ENCODE measurements at regions not wholly inside any gene's neighbourhood (a gene's known extent, or its start where the extent isn't known, plus 50 kb on each side); places are given as distances from the start of the nearest gene placed in this dataset.
"Not testable (repeated sequence)": the region's sequence is repeated elsewhere in the genome, so short reads cannot be mapped to it uniquely, and the experiment has no call there.

DNA sequence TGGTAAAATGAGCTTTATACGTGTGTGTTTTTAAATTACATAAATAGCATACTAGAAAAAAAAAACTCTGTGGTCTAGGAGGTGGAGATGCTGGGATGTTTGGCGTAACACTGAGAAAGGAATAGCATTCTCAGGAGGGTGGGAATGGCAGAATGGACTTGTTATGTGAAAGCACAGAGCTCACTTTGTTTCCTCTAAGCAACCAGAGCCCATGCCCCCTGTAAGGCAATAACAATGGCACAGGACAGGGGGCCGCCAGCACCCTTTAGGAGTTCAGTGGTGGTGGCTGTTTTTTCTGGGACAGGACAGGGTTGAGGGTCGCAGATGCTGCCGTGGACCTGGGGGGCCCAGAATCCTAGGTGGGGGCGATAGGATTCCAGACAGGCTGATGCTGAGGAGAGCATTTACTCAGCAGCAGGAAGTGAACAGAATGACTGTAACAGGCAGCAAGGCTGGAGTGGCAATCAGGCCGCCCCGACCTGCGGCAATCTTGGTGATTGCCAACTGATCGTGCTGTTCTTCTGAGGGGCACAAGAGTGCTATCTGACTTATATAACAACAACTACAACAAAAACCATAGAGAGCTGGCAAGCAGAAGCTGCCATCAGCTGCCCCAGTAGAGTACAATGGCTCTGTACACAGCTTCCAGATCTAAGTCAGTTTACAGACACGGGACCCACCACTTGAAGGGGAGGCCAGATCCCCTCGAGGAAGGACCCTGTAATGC is 160.4 kb downstream of the UACA start:
- DNase-seq = no peak

DNA sequence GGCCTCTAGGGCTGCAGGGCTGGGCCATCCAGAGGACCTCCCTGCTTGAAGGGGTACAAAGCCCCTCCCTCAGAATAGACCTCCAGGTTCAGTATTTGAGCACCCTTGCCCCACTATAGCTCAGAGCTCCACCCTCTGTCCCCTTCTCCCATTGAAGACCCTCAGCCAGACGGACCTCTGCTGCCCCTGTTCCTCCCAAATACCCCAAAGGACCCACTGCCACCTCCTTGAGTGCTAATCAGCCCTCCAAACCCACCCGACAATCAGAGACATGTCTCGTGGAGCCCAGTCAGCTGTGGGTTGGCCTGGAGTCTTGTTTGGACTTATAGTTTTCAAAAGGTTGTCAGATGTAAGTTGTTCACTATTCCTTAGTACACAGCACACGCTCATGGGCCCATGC is 161.1 kb downstream of the UACA start:
- DNase-seq = no peak

DNA sequence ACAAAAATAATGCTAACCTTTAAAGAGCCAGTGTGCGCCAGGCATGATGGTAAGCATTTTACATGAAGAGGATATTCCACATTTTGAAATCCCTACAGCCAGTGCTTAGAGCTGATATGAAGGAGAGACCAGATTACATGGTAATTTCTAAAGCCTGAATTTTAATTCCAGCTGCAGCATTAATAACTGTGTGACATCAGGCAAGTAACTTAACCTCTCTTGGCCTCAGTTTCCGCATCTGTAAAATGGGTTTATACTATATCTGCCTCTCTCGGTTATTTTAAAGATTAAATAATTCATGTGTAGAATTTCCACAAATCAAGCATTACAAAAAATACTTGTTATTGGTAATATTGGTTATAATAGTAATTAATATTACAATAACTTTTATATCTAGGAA is 165.4 kb downstream of the UACA start:
- DNase-seq = no peak

DNA sequence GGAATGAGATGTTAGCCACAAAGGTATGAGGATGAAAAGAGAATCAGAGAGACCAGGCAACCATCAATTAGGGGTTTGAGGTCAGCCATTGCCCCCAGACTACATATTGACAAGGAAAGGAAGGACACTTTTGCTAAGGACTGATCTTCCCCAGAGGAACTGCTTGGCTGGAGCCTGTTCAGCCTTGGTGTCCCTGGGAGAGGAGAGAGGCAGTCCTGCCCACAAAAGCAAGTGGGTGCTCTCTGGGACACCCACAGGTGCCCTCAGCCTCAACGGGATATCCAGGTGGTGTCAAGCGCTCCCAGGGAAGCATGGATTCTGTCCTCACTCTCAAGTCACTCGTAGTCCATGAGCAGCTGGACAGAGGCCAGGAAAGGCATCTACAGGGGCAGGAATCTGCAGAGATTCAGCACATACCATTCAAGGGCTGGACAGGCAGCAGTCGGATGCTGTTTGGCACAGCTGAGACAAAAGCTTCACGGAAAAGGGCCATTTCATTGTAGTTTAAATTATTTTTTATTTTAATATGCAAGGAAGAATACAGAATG is 166.2 kb downstream of the UACA start:
- DNase-seq = no peak

DNA sequence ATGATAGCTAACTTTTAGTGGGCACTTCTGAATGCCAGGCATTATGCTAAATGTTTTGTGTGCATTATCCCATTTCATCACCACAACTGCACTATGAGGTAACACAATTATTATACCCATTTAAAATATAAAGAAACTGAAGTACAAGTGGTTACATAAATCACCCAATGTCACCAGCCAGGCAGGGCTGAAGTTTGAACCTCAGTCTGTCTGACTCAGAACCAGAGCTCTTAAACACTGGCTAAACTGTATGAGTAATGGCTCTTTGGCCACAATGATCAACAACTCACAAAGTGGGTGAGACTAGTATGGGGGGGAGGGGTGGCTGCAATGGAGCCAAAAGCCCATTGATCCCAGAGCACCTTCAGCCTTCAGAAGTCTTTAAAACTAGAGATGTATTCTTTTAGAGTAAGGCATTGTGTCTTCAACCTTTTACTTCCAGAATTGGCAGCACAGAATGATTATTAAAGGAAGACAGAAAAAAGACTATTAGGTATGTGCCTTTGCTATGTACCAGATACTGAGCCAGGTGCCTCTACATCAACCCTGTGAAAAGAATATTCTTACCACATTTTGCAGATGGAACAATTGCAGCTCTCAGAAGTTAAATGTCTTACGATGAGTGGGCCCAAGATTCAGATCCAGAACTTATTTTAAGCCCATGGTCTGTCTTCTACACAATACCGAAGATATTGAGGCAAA is 166.9 kb downstream of the UACA start:
- DNase-seq = no peak

DNA sequence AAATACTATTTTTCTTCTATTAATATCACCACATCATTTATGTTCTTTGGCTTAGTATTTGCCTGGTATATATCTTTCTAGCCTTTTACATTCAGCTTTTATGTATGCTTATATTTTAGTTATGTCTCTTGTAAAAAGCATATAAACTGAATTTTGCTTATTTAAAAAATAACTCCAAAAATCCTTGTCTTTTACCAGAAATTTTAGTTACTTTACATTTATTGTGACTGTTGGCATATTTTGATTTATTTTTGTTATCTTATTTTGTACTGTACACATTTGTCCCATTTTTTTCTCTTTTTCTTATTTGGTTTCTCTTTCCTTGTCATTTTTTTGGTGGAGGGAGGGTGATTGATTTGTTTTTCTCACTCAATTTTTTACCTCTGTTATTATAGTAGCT is 169.6 kb downstream of the UACA start:
- DNase-seq = no peak

DNA sequence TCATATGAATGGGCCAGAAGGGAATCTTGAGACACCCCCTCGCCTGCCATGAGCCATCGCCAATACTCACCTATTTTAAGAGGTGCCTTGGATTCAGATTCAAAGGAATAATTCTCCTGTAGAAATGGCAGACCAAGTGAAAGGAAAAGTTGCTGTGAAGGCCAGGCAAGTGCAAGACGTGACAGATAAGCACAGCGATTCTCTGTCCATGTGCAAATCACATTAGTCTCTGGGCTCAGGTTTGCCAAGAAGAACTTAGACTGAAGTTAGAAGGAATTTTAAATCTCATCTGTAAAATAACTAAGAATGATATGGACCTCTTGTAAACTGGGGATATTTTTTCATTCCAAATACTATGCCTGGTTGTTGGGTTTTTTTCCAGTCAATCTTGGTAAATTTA is 173.6 kb downstream of the UACA start:
- no peak for DNase-seq

DNA sequence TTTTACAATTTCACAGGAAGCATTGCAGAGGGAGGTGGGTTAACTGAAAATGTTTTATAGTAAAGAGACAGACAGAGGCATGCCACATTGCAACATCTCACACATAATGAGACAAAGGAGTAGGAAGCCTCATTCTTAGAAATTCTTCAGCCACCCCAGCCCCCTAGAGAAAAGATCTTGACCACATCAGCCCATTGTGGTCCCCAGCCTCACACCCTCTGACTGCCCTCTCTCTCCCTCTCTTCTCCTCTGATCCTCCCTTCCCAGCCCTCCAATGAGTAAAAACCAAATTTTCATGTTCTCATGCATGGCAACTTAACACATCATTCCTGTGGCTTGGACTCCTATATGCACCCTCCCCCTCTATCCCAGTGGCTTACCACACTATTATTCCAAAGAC is 174.1 kb downstream of the UACA start:
- no peak for DNase-seq

DNA sequence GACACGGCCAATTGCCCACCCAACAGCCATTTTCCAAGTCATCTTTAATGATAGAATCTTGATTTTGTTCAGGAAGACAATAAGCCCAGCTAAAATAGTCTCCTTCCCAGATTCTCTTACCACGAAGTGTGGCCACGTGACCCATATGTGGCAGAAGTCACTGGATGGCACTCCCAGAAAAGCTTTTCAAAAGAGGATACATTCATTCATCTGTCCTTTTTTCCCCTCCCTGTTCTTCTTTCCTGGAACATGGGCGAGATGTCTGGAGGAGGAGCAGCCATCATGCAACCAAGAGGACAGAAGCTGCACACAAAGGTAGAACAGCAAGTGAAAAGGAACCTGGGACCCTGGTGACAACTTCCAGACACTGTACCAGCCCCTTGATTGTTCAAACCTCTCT is 174.7 kb downstream of the UACA start:
- no peak for DNase-seq

DNA sequence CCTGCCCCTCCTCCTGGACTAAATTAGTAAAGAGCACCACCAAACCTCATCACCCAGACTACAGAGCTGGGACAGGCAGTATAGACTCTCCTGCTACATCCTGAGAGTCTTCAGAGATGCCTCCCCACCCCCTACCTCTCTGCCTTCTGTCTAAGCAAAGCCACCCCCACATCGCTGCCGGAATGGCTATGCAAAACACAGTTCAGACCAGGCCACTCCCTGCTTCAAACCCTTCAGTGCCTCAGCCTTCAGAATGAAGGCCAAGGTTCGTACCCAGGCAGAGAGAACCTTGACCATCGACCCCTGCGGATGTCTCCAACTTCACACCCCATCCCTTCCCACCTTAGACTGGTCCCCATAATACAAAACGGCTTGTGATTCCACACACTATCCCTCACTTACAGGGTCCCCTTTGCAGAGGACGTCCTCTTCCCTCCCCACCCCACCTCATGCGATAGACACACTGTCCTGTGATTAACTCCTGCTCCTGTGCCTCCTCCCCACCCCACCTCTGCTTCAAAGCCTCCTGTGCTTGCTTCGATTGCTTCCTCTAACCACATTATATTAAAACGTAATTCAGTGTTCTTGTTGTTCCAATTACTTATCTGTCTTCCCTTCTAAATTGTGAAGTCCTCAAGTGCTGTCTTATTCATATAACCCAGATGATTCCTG is 175.3 kb downstream of the UACA start:
- no peak for DNase-seq

DNA sequence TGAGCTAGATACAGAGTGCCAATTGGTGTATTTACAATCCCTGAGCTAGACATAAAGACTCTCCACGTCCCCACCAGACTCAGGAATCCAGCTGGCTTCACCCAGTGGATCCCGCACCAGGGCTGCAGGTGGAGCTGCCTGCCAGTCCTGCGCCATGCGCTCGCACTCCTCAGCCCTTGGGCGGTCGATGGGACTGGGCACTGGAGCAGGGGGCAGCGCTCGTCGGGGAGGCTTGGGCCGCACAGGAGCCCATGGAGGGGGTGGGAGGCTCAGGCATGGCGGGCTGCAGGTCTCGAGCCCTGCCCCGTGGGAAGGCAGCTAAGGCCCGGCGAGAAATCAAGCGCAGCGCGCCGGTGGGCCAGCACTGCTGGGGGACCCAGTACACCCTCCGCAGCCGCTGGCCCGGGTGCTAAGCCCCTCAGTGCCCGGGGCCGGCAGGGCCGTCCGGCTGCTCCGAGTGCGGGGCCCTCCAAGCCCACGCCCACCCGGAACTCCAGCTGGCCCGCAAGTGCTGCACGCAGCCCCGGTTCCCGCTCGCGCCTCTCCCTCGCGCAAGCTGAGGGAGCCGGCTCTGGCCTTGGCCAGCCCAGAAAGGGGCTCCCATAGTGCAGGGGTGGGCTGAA is 176.2 kb downstream of the UACA start:
- DNase-seq = not testable (repeated sequence)

DNA sequence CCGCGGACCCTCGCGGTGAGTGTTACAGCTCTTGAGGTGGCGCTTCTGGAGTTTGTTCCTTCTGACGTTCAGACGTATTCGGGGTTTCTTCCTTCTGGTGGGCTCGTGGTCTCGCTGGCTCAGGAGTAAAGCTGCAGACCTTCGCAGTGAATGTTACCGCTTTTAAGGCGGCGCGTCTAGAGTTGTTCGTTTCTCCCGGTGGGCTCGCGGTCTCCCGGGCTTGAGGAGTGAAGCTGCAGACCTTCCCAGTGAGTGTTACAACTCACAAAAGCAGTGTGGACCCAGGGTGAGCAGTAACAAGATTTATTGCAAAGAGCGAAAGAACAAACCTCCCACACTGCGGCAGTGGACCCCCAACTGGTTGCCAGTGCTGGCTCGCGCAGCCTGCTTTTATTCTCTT is 177.1 kb downstream of the UACA start:
- DNase-seq = no peak

DNA sequence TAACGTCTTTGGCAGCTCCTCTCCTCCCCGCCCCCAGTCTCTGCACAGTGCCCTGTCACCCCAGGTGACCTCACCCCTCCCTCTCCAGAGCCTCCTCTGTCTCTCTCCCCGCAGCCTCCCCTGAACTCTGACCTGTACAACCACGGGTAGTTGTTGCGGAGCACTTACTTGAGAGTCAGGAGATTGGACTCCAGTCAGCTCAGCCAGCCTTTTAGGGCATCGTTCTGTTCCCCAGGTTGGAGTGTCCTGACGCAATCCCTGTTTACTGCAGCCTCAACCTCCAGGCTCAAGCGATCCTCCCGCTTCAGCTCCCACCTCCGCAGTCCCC is 177.7 kb downstream of the UACA start:
- no peak for DNase-seq

DNA sequence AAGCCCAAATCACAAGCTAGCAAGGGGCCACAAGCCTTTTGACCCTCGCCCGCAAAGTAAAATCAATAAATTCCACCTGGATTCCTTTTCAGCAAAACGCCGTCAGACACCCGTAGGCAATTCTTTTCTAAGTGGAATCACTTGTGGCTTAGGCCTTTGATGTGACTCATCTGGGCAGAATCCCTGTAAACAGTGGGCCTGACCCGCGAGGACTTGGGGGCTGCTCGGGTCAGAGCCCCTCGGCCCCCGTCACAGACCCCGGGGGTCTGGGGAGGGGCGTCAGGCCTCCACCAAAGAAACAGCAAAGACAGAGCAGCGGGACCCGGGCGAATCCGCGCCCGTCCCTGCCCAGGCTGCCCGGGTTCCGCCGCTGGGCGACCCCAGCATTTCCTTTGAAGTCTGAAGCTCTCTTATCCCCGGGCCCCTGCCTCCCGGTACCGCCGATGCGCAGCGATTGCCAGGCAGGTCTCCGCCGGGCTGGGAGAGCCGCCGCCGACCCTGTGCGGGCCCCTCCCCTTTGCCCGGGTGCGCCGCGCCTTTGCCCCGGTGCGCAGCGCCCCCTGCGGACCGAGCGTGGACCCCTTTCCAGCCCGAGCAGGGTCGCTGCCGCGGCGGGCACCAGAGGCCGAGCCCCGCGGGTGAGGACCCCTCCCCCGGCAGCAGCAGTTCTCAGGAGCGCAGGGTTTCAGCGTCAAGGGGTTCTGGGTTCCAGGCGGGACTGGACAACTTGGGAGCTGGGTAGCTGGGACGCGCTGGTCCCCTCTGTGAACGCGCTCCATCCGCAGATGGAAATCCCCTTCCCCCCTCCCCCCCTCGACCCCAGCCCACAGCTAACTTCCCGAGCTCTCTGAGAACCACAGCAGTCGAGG is 178.3 kb downstream of the UACA start:
- DNase-seq = peak in 3 of 5 experiments; percentile 8 to 16 (median 9)

DNA sequence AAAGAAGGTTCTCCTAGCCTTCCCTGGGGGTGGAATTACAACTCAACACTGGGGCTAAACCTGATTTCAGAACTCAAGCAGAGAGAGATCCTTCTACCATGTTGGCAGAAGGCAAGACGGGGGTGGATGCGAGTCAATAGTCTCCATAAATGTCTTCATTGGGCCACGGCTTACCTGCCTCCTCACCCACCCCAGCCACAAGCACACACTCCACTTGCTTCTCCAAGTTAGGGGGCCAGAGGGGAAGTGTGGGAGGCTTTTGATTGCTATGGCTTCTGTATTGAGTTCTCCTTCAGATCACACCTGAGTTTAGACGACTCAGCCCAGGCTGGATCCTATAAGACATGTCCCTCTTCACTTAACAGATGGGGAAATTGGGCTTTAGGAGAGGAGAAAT is 178.9 kb downstream of the UACA start:
- no peak for DNase-seq

DNA sequence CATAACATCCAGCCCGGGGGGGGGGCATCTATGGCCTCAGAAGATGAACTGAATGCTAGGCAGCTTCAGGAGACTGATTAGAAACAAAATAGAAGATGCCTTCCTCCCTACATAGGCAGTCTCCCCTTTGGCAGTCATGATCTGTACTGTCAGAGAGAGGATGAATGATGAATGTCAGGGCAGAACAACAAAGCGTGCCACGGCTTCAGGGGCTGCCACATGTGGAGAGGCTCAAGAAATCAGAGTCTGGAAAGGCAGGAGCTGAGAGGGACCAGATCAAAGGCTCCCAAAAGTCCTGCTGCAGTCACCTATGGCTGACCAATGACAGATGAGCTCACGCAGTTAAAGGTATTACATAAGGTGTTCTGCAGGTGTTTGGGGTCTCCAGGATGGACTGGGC is 180.4 kb downstream of the UACA start:
- DNase-seq = no peak

DNA sequence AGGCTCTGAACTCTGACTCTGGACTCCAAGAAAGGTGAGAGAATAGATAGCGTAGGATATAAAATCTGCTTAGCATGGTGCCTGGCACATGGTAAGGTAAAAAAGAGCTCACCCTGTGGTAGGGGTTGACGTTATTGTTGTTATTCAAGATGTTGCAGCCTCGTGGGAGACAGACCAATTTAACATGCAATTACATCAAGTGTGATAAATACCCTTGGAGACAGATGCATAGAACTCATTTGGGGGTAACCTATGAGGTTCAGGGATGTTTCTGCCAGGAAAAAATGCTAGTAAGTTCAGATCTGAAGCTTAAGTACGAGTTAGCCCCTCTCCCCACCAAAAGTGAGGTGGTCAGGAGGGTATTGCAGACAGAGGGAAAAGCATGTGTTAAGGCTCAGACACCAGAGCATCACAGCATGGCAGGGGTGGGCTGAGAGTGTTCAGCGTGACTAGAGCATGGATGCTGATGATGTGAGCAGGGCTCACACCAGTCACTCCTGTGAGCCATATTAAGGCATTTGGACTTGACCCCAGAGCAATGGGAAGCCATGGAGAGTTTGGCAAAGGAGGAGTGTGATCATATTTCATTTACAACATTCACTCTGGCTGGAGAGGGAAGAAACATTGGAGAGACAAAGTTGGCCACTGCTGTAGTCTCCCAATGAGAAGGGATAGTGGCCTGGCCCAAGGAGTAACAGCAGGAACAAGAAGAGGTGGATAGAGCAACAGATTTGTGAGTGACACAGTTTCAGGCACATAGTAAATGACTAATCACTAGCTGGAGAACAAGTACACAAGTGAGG is 181.0 kb downstream of the UACA start:
- no peak for DNase-seq

DNA sequence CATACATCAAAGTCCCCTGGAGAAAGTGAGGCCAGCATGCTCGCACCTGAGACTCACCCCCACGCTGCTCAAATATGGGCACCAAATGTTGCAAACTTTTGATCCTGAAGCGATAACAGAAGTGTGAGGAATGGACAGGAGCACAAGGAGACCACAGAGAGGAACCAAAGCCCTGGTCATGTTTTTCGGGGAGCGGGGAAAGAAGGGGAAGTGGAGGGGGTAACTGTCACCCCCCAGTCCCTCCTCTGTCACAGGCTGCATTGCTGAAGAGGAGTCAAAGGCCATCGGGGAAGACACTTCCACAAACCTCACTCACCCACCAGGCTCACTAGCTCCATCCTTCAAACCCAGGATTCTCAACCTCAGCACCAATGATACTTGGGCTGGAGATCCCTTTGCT is 182.4 kb downstream of the UACA start:
- no peak for DNase-seq

DNA sequence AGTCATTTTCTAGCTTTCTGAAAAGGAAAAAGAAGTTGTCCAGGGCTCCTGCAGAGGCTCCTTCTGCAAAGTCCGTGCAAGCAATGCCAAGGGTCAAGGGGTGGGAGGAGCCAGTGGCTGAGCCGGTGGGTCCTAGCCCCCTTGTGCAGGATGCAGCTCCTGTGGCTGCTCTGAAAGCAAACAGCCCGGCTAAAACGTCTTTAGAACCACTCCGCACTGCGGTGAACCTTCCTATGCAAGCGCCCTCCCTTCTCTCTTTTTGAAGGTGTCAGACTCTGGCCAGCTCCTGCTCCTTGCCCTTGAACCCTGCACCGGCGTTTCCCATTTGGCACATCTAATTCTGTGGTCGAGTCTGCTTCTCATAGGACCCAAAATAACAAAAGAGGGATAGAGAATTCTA is 183.1 kb downstream of the UACA start:
- DNase-seq = no peak

DNA sequence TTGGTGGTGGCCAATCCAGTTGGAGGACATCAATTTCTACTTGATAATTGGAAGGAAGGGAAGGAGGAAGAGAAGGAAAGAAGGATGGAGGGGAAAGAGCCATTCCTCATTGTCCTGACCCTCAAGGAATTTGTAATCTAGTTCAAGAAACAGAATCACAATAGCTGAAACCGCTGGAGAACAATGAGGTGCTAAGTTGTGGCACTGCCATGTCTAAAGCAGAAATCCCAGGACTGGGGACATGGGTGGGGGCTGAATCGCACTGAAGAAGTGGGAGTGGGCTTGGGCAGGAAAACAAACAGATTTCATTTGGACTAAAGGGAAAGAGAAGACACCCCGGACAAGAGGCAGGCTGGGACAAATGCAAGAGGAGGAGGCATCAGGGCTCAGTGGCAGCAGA is 183.6 kb downstream of the UACA start:
- no peak for DNase-seq

DNA sequence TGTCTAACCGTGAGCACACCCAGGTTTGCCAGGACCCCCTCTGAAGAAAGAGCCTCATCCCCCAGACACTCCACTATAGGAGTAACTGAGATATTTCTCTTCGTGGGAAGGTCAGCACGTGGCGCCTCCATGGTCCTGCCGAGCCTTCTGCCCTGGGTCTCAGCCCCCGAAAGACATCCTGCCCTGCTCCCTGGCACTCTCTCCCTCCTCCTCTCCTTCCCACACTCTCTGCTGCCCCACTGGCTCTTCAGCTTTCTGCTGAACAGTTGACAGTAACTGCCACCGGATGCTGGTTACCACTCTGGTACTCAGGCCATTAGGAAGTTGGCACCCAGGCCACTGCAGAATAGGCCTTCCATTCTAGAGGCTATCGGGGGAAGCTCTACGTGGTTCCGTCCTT is 185.2 kb downstream of the UACA start:
- DNase-seq = no peak

DNA sequence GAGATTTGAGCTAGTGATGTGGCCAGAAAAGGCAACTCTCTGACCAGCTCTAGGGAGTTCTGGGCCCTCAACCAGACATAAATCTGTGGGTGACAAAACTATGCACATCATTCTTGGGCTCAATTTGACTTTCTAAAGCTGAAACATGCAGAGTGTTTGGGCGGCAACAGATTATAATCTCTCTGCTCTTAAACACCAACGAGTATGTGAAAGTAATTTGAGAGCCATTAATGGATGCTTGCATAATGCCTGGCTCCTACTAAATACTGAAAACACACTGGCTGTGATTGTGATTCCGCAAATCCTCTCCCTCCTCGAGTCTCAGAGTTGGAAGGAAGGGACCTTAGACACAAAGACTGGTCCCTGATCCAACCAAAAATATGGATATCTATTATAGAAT is 186.7 kb downstream of the UACA start:
- DNase-seq = no peak

Data from T-helper 2 cell (primary cell).